ENCODE measurements at regions not wholly inside any gene's neighbourhood (a gene's known extent, or its start where the extent isn't known, plus 50 kb on each side); places are given as distances from the start of the nearest gene placed in this dataset.

DNA sequence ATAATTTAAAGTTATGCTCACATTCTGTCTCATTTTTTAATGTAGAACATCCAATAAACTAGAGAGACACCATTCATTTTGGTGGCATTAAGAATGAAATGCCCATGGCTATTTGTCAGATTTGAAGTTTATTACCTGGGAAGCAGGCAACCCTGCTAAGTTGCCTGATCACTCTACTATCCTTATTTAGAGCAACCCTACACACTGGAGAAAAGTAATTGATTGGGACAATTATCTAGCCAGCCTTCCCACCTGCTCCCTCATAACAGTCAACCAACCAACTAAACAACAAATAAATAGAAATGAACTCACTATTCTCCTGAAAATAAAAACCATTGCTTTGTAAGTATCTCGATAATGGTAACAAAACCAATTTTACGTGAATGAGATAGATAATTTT lies 1129.0 kb upstream of the TENM4 start:
- Mint-ChIP-seq H3K36me3 (ENCODE audit: low read depth) (peaks cover 5% of the 10 kb centered on the region), H3K27ac (no peak overlapping the region), H3K9me3 (peaks cover 32% of the 10 kb centered on the region), H3K27me3 (ENCODE audit: insufficient read depth) (no peaks in the 10 kb centered on the region), H3K4me3 (no peak overlapping the region), H3K4me1 (no peaks in the 10 kb centered on the region)
- WGBS, 2 experiments (ENCODE audit: insufficient coverage in 1 of 2, insufficient read length in 1 of 2): 93 to 94% methylated on average over 2 of the region's 2 CpGs
- no peak for TF ChIP-seq CTCF (conservative IDR thresholded peaks at IDR 0.05)
- Histone ChIP-seq H3K27ac (ENCODE audit: low read depth, low read length) (no peak overlapping the region), H3K27me3 (ENCODE audit: control insufficient read depth, insufficient read depth, low read length, poor library complexity, severe bottlenecking) (no peaks in the 10 kb centered on the region), H3K4me3 (ENCODE audit: low read length) (no peak overlapping the region), H3K9ac (ENCODE audit: extremely low read depth, low read length, poor library complexity, severe bottlenecking) (no peak overlapping the region), H3K36me3 (ENCODE audit: control insufficient read depth, insufficient read depth, low read length) (no peaks in the 10 kb centered on the region), H3K4me1 (ENCODE audit: control insufficient read depth, insufficient read depth, low read length) (no peaks in the 10 kb centered on the region), H3K9me3 (ENCODE audit: control insufficient read depth, low read length) (peaks cover 22% of the 10 kb centered on the region)
- no peak for DNase-seq

- H3K9ac ChIP-seq (ENCODE audit: extremely low read depth, low read length, poor library complexity, severe bottlenecking): no peak overlapping the region
- no peak overlapping the region for H3K27ac ChIP-seq (ENCODE audit: low read depth, low read length)
- peaks cover 15% of the 10 kb centered on the region for H3K4me1 Mint-ChIP-seq
- H3K36me3 Mint-ChIP-seq (ENCODE audit: low read depth): no peaks in the 10 kb centered on the region
- peaks cover 5% of the 10 kb centered on the region for H3K4me1 ChIP-seq (ENCODE audit: control insufficient read depth, insufficient read depth, low read length)
- no peak overlapping the region for H3K4me3 Mint-ChIP-seq
- no peaks in the 10 kb centered on the region for H3K27me3 ChIP-seq (ENCODE audit: control insufficient read depth, insufficient read depth, low read length, poor library complexity, severe bottlenecking)
- no peaks in the 10 kb centered on the region for H3K27me3 Mint-ChIP-seq (ENCODE audit: insufficient read depth)
- H3K4me3 ChIP-seq (ENCODE audit: low read length): no peak overlapping the region
- H3K9me3 ChIP-seq (ENCODE audit: control insufficient read depth, low read length): no peaks in the 10 kb centered on the region
- no peaks in the 10 kb centered on the region for H3K36me3 ChIP-seq (ENCODE audit: control insufficient read depth, insufficient read depth, low read length)
- no peak for TF ChIP-seq CTCF (conservative IDR thresholded peaks at IDR 0.05)
- no peak overlapping the region for H3K27ac Mint-ChIP-seq
- no peak for DNase-seq
- no peaks in the 10 kb centered on the region for H3K9me3 Mint-ChIP-seq
- 87 to 94% methylated on average over 3 to 5 of the region's 5 CpGs for WGBS, 2 experiments (ENCODE audit: insufficient coverage in 1 of 2, insufficient read length in 1 of 2)
Observed at GRCh38 chr11:80565231-80565630, 1124.4 kb upstream of the TENM4 start.

DNA sequence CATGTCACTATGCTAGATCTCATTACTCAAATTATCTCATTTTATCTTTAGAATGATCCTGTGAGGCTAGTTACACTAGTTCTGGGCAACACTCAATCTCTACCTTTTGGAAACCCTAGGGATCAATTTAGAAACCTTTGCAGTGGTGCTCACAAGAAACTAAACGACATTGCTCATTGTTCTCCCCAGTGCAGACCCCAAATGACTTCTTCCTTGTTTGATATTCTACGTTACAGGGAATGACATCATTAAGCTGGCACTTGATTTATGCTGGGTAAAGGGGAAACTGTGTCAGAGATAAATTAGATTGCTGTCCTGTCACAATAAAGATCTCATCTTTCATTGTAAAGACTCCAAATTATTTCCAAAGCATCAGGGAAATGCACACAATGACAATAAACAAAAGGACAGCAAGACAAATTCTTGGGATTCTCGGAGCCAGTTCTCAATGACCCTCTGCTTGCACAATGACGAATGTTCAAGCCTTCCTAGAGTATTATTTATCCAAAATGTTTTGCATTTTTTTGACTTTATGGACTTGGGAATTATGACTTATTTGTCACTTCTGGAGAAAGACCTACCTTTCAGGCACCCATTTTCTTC lies 1121.8 kb upstream of the TENM4 start:
- Mint-ChIP-seq H3K4me1 (peaks cover 20% of the 10 kb centered on the region), H3K36me3 (ENCODE audit: low read depth) (no peaks in the 10 kb centered on the region), H3K4me3 (no peak overlapping the region), H3K27ac (no peak overlapping the region), H3K27me3 (ENCODE audit: insufficient read depth) (no peaks in the 10 kb centered on the region), H3K9me3 (no peaks in the 10 kb centered on the region)
- no peaks in the 10 kb centered on the region for H3K36me3 ChIP-seq (ENCODE audit: control insufficient read depth, insufficient read depth, low read length)
- no peak for TF ChIP-seq CTCF (conservative IDR thresholded peaks at IDR 0.05)
- no peaks in the 10 kb centered on the region for H3K9me3 ChIP-seq (ENCODE audit: control insufficient read depth, low read length)
- DNase-seq: no peak
- H3K4me3 ChIP-seq (ENCODE audit: low read length): no peak overlapping the region
- WGBS, 2 experiments (ENCODE audit: insufficient coverage in 1 of 2, insufficient read length in 1 of 2): 70 to 79% methylated on average over 3 to 4 of the region's 4 CpGs
- H3K4me1 ChIP-seq (ENCODE audit: control insufficient read depth, insufficient read depth, low read length): peaks cover 5% of the 10 kb centered on the region
- H3K27me3 ChIP-seq (ENCODE audit: control insufficient read depth, insufficient read depth, low read length, poor library complexity, severe bottlenecking): no peaks in the 10 kb centered on the region
- no peak overlapping the region for H3K9ac ChIP-seq (ENCODE audit: extremely low read depth, low read length, poor library complexity, severe bottlenecking)
- H3K27ac ChIP-seq (ENCODE audit: low read depth, low read length): peak overlapping the region; percentile 44

Data from endodermal cell (in vitro differentiated cells).